ENCODE measurements at regions not wholly inside any gene's neighbourhood (a gene's known extent, or its start where the extent isn't known, plus 50 kb on each side); places are given as distances from the start of the nearest gene placed in this dataset.

GRCh38 chr11:113613619-113614018 is 92.5 kb downstream of the TMPRSS5 start:
- POLR2A ChIA-PET: interaction anchor here (0.5 kb wide), 1 partner anchor 262 kb away, joined by 6 read pairs; no protein-coding TSS in a partner anchor
- no peak for DNase-seq
- Mint-ChIP-seq H3K27ac (ENCODE audit: unreplicated experiment) (no peak overlapping the region), H3K36me3 (ENCODE audit: insufficient read depth, unreplicated experiment) (no peaks in the 10 kb centered on the region), H3K4me1 (ENCODE audit: low read depth, unreplicated experiment) (peaks cover 21% of the 10 kb centered on the region), H3K27me3 (ENCODE audit: insufficient read depth, unreplicated experiment) (no peaks in the 10 kb centered on the region), H3K9me3 (ENCODE audit: unreplicated experiment) (peaks cover 14% of the 10 kb centered on the region), H3K4me3 (ENCODE audit: unreplicated experiment) (no peak overlapping the region)
- Histone ChIP-seq H3K9me3 (no peaks in the 10 kb centered on the region), H3K36me3 (ENCODE audit: control insufficient read depth, insufficient read depth, low read length) (no peaks in the 10 kb centered on the region), H3K27me3 (replicated peaks; ENCODE audit: control insufficient read depth, insufficient read depth, low read length) (no peaks in the 10 kb centered on the region), H3K4me1 (no peaks in the 10 kb centered on the region; the same call in 1 of the 2 replicates), H3K4me3 (ENCODE audit: low read depth, low read length) (no peak overlapping the region)
- TF ChIP-seq, protein P1, sequence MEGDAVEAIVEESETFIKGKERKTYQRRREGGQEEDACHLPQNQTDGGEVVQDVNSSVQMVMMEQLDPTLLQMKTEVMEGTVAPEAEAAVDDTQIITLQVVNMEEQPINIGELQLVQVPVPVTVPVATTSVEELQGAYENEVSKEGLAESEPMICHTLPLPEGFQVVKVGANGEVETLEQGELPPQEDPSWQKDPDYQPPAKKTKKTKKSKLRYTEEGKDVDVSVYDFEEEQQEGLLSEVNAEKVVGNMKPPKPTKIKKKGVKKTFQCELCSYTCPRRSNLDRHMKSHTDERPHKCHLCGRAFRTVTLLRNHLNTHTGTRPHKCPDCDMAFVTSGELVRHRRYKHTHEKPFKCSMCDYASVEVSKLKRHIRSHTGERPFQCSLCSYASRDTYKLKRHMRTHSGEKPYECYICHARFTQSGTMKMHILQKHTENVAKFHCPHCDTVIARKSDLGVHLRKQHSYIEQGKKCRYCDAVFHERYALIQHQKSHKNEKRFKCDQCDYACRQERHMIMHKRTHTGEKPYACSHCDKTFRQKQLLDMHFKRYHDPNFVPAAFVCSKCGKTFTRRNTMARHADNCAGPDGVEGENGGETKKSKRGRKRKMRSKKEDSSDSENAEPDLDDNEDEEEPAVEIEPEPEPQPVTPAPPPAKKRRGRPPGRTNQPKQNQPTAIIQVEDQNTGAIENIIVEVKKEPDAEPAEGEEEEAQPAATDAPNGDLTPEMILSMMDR (IDR thresholded peaks at IDR 0.05; ENCODE audit: insufficient read depth in 1 of 2, low read depth in 1 of 2, low read length in 1 of 2, severe bottlenecking in 1 of 2, unreplicated experiment in 1 of 2): no peak
- intact Hi-C loops (cut with micrococcal nuclease; ENCODE audit: unreplicated experiment): no loop called here
- CTCF ChIA-PET: interaction anchor here (0.7 to 1.5 kb wide), 2 partner anchors 90 to 117 kb away, joined by 3 to 5 read pairs; no protein-coding TSS in a partner anchor
- BruUV-seq (replicated peaks): no TSS peak

DNA sequence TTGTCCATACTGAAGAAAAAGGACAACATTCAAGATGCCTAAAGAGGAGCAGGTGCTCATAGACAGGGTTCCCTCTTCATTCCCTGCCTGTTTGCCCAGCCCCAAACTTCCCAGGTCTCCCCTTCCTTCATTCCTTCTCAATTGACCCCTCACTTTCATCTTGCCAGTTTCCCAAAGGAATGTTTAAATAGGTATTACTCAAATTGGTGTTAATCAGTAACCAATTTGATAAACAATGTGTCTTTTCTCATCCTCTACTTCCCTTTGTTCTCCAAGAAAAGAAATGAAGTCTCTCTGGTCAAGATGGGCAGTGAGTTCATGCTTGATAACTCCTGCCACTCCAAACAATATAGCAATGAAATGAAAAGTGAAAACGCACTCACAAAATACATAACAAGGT is 101.9 kb downstream of the TMPRSS5 start:
- no TSS peak for BruUV-seq (replicated peaks)
- Mint-ChIP-seq H3K4me3 (ENCODE audit: unreplicated experiment) (no peak overlapping the region), H3K36me3 (ENCODE audit: insufficient read depth, unreplicated experiment) (peaks cover 6% of the 10 kb centered on the region), H3K4me1 (ENCODE audit: low read depth, unreplicated experiment) (peaks cover 18% of the 10 kb centered on the region), H3K27ac (ENCODE audit: unreplicated experiment) (peak overlapping the region; percentile 86), H3K9me3 (ENCODE audit: unreplicated experiment) (peaks cover 39% of the 10 kb centered on the region), H3K27me3 (ENCODE audit: insufficient read depth, unreplicated experiment) (no peaks in the 10 kb centered on the region)
- no peak for DNase-seq
- POLR2A ChIA-PET: no interaction called here
- peaks cover 21% of the 10 kb centered on the region for H3K9me3 ChIP-seq
- H3K4me3 ChIP-seq (ENCODE audit: low read depth, low read length): no peak overlapping the region
- no peaks in the 10 kb centered on the region for H3K27me3 ChIP-seq (replicated peaks; ENCODE audit: control insufficient read depth, insufficient read depth, low read length)
- no peaks in the 10 kb centered on the region for H3K36me3 ChIP-seq (ENCODE audit: control insufficient read depth, insufficient read depth, low read length)
- H3K4me1 ChIP-seq: peaks cover 20% of the 10 kb centered on the region
- intact Hi-C loops (cut with micrococcal nuclease; ENCODE audit: unreplicated experiment): no loop called here
- CTCF ChIA-PET: interaction anchor here (1.6 kb wide), 1 partner anchor 126 kb away, joined by 5 read pairs; no protein-coding TSS in a partner anchor
- TF ChIP-seq, protein P1 (IDR thresholded peaks at IDR 0.05; ENCODE audit: insufficient read depth in 1 of 2, low read depth in 1 of 2, low read length in 1 of 2, severe bottlenecking in 1 of 2, unreplicated experiment in 1 of 2): no peak

- POLR2A ChIA-PET: no interaction called here
- intact Hi-C loops (cut with micrococcal nuclease; ENCODE audit: unreplicated experiment): no loop called here
- H3K9me3 Mint-ChIP-seq (ENCODE audit: unreplicated experiment): peaks cover 39% of the 10 kb centered on the region
- H3K36me3 ChIP-seq (ENCODE audit: control insufficient read depth, insufficient read depth, low read length): no peaks in the 10 kb centered on the region
- no peaks in the 10 kb centered on the region for H3K27me3 ChIP-seq (replicated peaks; ENCODE audit: control insufficient read depth, insufficient read depth, low read length)
- CTCF ChIA-PET: interaction anchor here (1.6 kb wide), 1 partner anchor 127 kb away, joined by 5 read pairs; no protein-coding TSS in a partner anchor
- H3K4me3 ChIP-seq (ENCODE audit: low read depth, low read length): no peak overlapping the region
- no peaks in the 10 kb centered on the region for H3K27me3 Mint-ChIP-seq (ENCODE audit: insufficient read depth, unreplicated experiment)
- TF ChIP-seq, protein P1 (IDR thresholded peaks at IDR 0.05; ENCODE audit: insufficient read depth in 1 of 2, low read depth in 1 of 2, low read length in 1 of 2, severe bottlenecking in 1 of 2, unreplicated experiment in 1 of 2): no peak
- H3K4me3 Mint-ChIP-seq (ENCODE audit: unreplicated experiment): no peak overlapping the region
- peaks cover 18% of the 10 kb centered on the region for H3K4me1 Mint-ChIP-seq (ENCODE audit: low read depth, unreplicated experiment)
- peaks cover 6% of the 10 kb centered on the region for H3K36me3 Mint-ChIP-seq (ENCODE audit: insufficient read depth, unreplicated experiment)
- no peak for DNase-seq
- peaks cover 20% of the 10 kb centered on the region for H3K4me1 ChIP-seq
- peaks cover 21% of the 10 kb centered on the region for H3K9me3 ChIP-seq
- BruUV-seq (replicated peaks): no TSS peak
- peak overlapping the region; percentile 86 for H3K27ac Mint-ChIP-seq (ENCODE audit: unreplicated experiment)
These were observed 102.6 kb downstream of the TMPRSS5 start for GRCh38 chr11:113603277-113604059.
